HG03103 (cell line): ENCODE measurements at regions not wholly inside any gene's neighbourhood (a gene's known extent, or its start where the extent isn't known, plus 50 kb on each side); places are given as distances from the start of the nearest gene placed in this dataset.
"Not testable (repeated sequence)": the region's sequence is repeated elsewhere in the genome, so short reads cannot be mapped to it uniquely, and the experiment has no call there.

Experiments used
- ATAC-seq: cut with Tn5 transposase; IDR thresholded peaks from one replicate; pipeline ENCODE4 v1.9.1; 2021; ENCODE audit warnings: low read depth; ENCODE audit not compliant: unreplicated experiment

- ATAC-seq = no peak
Measured at GRCh38 chr5:62794456-62794855, 215.8 kb downstream of the LRRC70 start.

GRCh38 chr5:62791059-62791458 lies 212.4 kb downstream of the LRRC70 start:
- ATAC-seq = no peak

- no peak for ATAC-seq
Measured at GRCh38 chr5:62790348-62790747, 211.7 kb downstream of the LRRC70 start.

GRCh38 chr5:62786099-62786498 lies 207.5 kb downstream of the LRRC70 start:
- ATAC-seq = no peak

GRCh38 chr5:62785588-62785987 lies 207.0 kb downstream of the LRRC70 start:
- ATAC-seq = no peak

- ATAC-seq = no peak
Measured at GRCh38 chr5:62783374-62784057, 204.9 kb downstream of the LRRC70 start.

GRCh38 chr5:62780888-62781287 lies 202.3 kb downstream of the LRRC70 start:
- no peak for ATAC-seq

- no peak for ATAC-seq
Measured at GRCh38 chr5:62780230-62780629, 201.6 kb downstream of the LRRC70 start.

GRCh38 chr5:62779010-62779422 lies 200.4 kb downstream of the LRRC70 start:
- ATAC-seq = no peak

GRCh38 chr5:62778316-62779009 lies 199.8 kb downstream of the LRRC70 start:
- ATAC-seq = no peak

GRCh38 chr5:62777081-62777480 lies 198.5 kb downstream of the LRRC70 start:
- ATAC-seq = not testable (repeated sequence)

- not testable (repeated sequence) for ATAC-seq
Measured at GRCh38 chr5:62776592-62776991, 198.0 kb downstream of the LRRC70 start.

- ATAC-seq = no peak
Measured at GRCh38 chr5:62773460-62773859, 194.8 kb downstream of the LRRC70 start.

- ATAC-seq = no peak
Measured at GRCh38 chr5:62771341-62771740, 192.7 kb downstream of the LRRC70 start.

GRCh38 chr5:62767650-62768049 lies 189.0 kb downstream of the LRRC70 start:
- no peak for ATAC-seq

GRCh38 chr5:62767077-62767476 lies 188.5 kb downstream of the LRRC70 start:
- no peak for ATAC-seq

- ATAC-seq = no peak
Measured at GRCh38 chr5:62762503-62762902, 183.9 kb downstream of the LRRC70 start.

GRCh38 chr5:62757686-62758085 lies 179.1 kb downstream of the LRRC70 start:
- ATAC-seq = not testable (repeated sequence)

GRCh38 chr5:62752998-62753367 lies 174.4 kb downstream of the LRRC70 start:
- not testable (repeated sequence) for ATAC-seq

GRCh38 chr5:62752056-62752997 lies 173.7 kb downstream of the LRRC70 start:
- ATAC-seq = not testable (repeated sequence)

- ATAC-seq = no peak
Measured at GRCh38 chr5:62742207-62742606, 163.6 kb downstream of the LRRC70 start.
